ENCODE measurements at regions not wholly inside any gene's neighbourhood (a gene's known extent, or its start where the extent isn't known, plus 50 kb on each side); places are given as distances from the start of the nearest gene placed in this dataset.

DNA sequence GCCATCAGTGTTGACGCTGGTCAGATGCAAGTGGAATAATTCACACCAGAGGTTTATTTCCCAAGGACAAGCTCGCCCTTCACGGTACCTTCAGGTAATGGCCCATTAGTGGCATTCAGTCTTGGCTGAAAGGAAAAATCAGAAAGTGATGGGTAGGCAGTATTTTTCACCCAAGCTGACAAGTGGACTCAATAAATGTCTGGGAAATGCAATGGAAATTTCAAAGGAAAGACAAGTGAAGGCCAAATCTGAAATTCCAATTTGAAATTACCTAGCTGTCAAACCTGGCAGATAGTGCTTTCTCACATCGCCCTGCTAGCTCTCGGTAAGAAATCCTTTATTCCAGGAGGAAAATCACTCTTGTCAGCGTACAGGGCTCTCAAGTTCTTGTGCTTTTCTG lies 413.5 kb downstream of the OCA2 start:
- Histone ChIP-seq H3K27me3 (ENCODE audit: control insufficient read depth, insufficient read depth) (no peaks in the 10 kb centered on the region), H3K27ac (ENCODE audit: low read length) (no peak overlapping the region), H3K4me3 (ENCODE audit: low read length) (no peak overlapping the region), H3K4me1 (ENCODE audit: control insufficient read depth, insufficient read depth, low read length) (no peaks in the 10 kb centered on the region), H3K9me3 (ENCODE audit: control insufficient read depth, low read length) (no peaks in the 10 kb centered on the region)
- intact Hi-C loops (cut with DNase I), result no loop called here
- 92% methylated on average over 6 of the region's 6 CpGs for WGBS
- ATAC-seq, result no peak
- DNase-seq, result no peak

- H3K4me3 ChIP-seq (ENCODE audit: low read length), result no peak overlapping the region
- ATAC-seq, result no peak
- no peaks in the 10 kb centered on the region for H3K4me1 ChIP-seq (ENCODE audit: control insufficient read depth, insufficient read depth, low read length)
- H3K27ac ChIP-seq (ENCODE audit: low read length), result no peak overlapping the region
- no peaks in the 10 kb centered on the region for H3K27me3 ChIP-seq (ENCODE audit: control insufficient read depth, insufficient read depth)
- no peak for DNase-seq
- H3K9me3 ChIP-seq (ENCODE audit: control insufficient read depth, low read length), result no peaks in the 10 kb centered on the region
- intact Hi-C loops (cut with DNase I), result no loop called here
- WGBS, result 72% methylated on average over 3 of the region's 3 CpGs
Observed at GRCh38 chr15:27683121-27683520, 416.0 kb downstream of the OCA2 start.

GRCh38 chr15:27681038-27681437 lies 418.1 kb downstream of the OCA2 start:
- DNase-seq, result no peak
- H3K9me3 ChIP-seq (ENCODE audit: control insufficient read depth, low read length), result no peaks in the 10 kb centered on the region
- no peak overlapping the region for H3K27ac ChIP-seq (ENCODE audit: low read length)
- 87% methylated on average over 7 of the region's 8 CpGs for WGBS
- no peaks in the 10 kb centered on the region for H3K4me1 ChIP-seq (ENCODE audit: control insufficient read depth, insufficient read depth, low read length)
- ATAC-seq, result no peak
- intact Hi-C loops (cut with DNase I), result no loop called here
- no peaks in the 10 kb centered on the region for H3K27me3 ChIP-seq (ENCODE audit: control insufficient read depth, insufficient read depth)
- no peak overlapping the region for H3K4me3 ChIP-seq (ENCODE audit: low read length)

DNA sequence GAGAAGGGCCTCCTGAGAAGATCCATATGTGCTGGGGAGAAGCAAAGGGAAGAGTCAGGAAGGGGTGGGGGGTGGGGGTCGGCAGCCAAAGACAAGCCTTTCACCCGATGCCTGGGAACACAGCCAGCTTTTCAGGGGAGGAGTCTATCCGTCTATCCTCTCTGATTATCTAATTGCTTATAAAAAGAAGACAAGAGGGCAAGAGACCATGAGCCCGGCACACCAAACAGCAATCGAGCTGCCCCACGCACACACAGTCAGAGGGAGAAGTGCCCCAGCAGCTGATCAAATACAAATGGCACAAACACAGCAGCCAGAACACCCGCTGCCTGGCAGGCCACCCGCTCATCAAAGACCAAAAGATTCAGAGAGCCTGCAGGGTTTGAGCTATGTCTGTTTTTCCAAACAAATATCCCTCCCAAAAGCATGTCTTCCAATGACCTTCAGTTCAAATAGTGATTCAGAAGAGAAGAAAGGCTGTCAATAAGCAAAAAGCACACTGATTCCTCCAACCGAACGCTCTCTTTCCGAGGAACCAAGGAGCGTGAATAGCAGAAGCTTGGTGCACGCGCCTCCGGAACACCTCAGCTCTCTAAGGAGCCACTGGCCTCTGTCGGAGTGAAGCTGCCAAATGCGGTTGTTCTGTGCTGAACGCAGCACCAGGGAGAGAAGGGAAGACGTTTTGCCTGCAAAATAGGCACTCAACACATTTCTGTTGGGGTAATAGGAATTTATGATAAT lies 419.2 kb downstream of the OCA2 start:
- Histone ChIP-seq H3K4me1 (ENCODE audit: control insufficient read depth, insufficient read depth, low read length) (no peaks in the 10 kb centered on the region), H3K27me3 (ENCODE audit: control insufficient read depth, insufficient read depth) (no peaks in the 10 kb centered on the region), H3K4me3 (ENCODE audit: low read length) (no peak overlapping the region), H3K27ac (ENCODE audit: low read length) (no peak overlapping the region), H3K9me3 (ENCODE audit: control insufficient read depth, low read length) (no peaks in the 10 kb centered on the region)
- no peak for DNase-seq
- no peak for ATAC-seq
- WGBS, result 10% methylated on average over 19 of the region's 19 CpGs
- intact Hi-C loops (cut with DNase I), result no loop called here

DNA sequence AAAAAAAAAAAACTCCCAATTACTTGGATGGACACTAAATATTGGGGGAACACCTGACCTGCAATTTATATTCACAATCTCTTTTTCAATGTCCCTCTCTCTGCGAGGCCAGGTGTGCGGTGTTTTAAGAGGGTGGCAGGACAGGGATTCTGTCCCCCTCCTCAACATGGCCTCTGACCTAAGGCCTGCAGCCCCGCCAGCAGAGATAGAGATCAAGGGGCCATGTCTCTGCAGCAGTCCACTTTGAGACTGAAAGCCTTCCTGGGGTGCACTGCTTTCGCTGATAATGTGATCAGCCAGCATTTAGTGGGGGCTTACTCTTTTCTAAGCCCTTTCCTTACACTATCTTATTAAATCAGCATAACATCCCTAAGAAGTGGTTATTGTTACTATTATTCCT lies 419.9 kb downstream of the OCA2 start:
- no peak for DNase-seq

DNA sequence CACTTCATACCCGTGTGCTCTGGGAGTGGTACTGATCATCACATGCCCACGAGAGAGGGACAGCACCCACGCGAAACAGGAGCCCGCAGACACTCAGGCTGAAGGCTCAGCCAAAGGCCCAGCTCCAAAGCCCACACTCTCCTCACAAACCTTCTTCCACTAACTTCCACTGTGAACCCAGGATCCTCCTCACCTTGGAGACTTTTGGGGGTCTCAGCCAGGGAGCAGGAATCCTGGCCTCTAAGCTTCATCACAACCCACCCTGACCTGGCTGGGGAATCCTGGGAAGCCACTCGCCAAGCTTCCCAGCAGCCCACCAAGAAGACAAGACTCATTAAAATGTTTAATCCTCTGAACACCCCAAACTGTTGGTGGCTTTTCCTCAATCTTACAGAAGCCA lies 421.2 kb downstream of the OCA2 start:
- Histone ChIP-seq H3K27ac (ENCODE audit: low read length) (no peak overlapping the region), H3K4me1 (ENCODE audit: control insufficient read depth, insufficient read depth, low read length) (no peaks in the 10 kb centered on the region), H3K27me3 (ENCODE audit: control insufficient read depth, insufficient read depth) (no peaks in the 10 kb centered on the region), H3K9me3 (ENCODE audit: control insufficient read depth, low read length) (no peaks in the 10 kb centered on the region), H3K4me3 (ENCODE audit: low read length) (no peak overlapping the region)
- ATAC-seq, result no peak
- no peak for DNase-seq
- 92% methylated on average over 6 of the region's 6 CpGs for WGBS
- intact Hi-C loops (cut with DNase I), result no loop called here

More for the DNA sequence above, 419.9 kb downstream of the OCA2 start:
- Histone ChIP-seq H3K27ac (ENCODE audit: low read length) (no peak overlapping the region), H3K9me3 (ENCODE audit: control insufficient read depth, low read length) (no peaks in the 10 kb centered on the region), H3K4me1 (ENCODE audit: control insufficient read depth, insufficient read depth, low read length) (no peaks in the 10 kb centered on the region), H3K27me3 (ENCODE audit: control insufficient read depth, insufficient read depth) (no peaks in the 10 kb centered on the region), H3K4me3 (ENCODE audit: low read length) (no peak overlapping the region)
- WGBS, result 82% methylated on average over 4 of the region's 4 CpGs
- no peak for ATAC-seq
- intact Hi-C loops (cut with DNase I), result no loop called here

GRCh38 chr15:27676647-27677046 lies 422.5 kb downstream of the OCA2 start:
- no peak overlapping the region for H3K27ac ChIP-seq (ENCODE audit: low read length)
- no peak overlapping the region for H3K4me3 ChIP-seq (ENCODE audit: low read length)
- intact Hi-C loops (cut with DNase I), result no loop called here
- no peaks in the 10 kb centered on the region for H3K27me3 ChIP-seq (ENCODE audit: control insufficient read depth, insufficient read depth)
- H3K4me1 ChIP-seq (ENCODE audit: control insufficient read depth, insufficient read depth, low read length), result no peaks in the 10 kb centered on the region
- no peak for ATAC-seq
- H3K9me3 ChIP-seq (ENCODE audit: control insufficient read depth, low read length), result no peaks in the 10 kb centered on the region
- WGBS, result 95% methylated on average over 9 of the region's 9 CpGs
- no peak for DNase-seq

GRCh38 chr15:27675571-27675970 lies 423.5 kb downstream of the OCA2 start:
- H3K4me1 ChIP-seq (ENCODE audit: control insufficient read depth, insufficient read depth, low read length), result no peaks in the 10 kb centered on the region
- no peak overlapping the region for H3K4me3 ChIP-seq (ENCODE audit: low read length)
- DNase-seq (no peak), ATAC-seq (no peak)
- 78% methylated on average over 8 of the region's 8 CpGs for WGBS
- H3K27ac ChIP-seq (ENCODE audit: low read length), result no peak overlapping the region
- H3K27me3 ChIP-seq (ENCODE audit: control insufficient read depth, insufficient read depth), result no peaks in the 10 kb centered on the region
- intact Hi-C loops (cut with DNase I), result no loop called here
- no peaks in the 10 kb centered on the region for H3K9me3 ChIP-seq (ENCODE audit: control insufficient read depth, low read length)

GRCh38 chr15:27674826-27675225 lies 424.3 kb downstream of the OCA2 start:
- H3K4me3 ChIP-seq (ENCODE audit: low read length), result no peak overlapping the region
- no peaks in the 10 kb centered on the region for H3K9me3 ChIP-seq (ENCODE audit: control insufficient read depth, low read length)
- ATAC-seq (no peak), DNase-seq (no peak)
- no peaks in the 10 kb centered on the region for H3K4me1 ChIP-seq (ENCODE audit: control insufficient read depth, insufficient read depth, low read length)
- no peak overlapping the region for H3K27ac ChIP-seq (ENCODE audit: low read length)
- 81% methylated on average over 10 of the region's 10 CpGs for WGBS
- intact Hi-C loops (cut with DNase I), result no loop called here
- H3K27me3 ChIP-seq (ENCODE audit: control insufficient read depth, insufficient read depth), result no peaks in the 10 kb centered on the region

DNA sequence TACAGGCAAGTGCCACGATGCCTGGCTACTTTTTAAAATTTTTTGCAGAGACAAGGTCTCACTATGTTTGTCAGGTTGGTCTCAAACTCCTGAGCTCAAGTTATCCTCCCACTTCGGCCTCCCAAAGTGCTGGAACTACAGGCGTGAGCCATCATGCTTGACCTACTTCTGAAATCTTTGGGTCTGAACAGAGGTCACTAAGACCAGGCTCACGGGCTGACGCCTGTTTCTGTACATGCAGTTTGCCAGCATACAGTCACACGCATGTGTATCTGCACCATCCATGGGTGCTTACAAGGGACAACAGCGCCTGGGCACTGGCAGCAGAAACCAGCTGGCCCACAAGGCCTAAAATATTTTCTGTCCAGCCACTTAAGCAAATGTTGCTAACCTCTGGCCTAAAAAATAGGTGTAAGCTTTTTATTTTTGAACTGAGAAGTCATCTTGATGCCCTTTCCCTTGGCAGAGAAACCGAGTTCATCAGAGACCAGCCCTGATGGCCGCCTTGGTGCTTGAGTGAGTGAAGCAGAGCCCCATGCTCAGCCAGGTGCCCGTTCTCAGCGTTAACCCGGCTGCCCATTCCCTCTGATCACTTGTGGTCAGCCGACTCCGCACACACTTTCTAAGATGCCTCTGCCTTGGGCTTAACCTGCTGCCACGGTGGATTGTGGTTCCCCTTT lies 425.2 kb downstream of the OCA2 start:
- Histone ChIP-seq H3K4me3 (ENCODE audit: low read length) (no peak overlapping the region), H3K4me1 (ENCODE audit: control insufficient read depth, insufficient read depth, low read length) (no peaks in the 10 kb centered on the region), H3K9me3 (ENCODE audit: control insufficient read depth, low read length) (no peaks in the 10 kb centered on the region), H3K27ac (ENCODE audit: low read length) (no peak overlapping the region), H3K27me3 (ENCODE audit: control insufficient read depth, insufficient read depth) (no peaks in the 10 kb centered on the region)
- ATAC-seq, result no peak
- intact Hi-C loops (cut with DNase I), result no loop called here
- 85% methylated on average over 15 of the region's 15 CpGs for WGBS
- DNase-seq, result no peak

DNA sequence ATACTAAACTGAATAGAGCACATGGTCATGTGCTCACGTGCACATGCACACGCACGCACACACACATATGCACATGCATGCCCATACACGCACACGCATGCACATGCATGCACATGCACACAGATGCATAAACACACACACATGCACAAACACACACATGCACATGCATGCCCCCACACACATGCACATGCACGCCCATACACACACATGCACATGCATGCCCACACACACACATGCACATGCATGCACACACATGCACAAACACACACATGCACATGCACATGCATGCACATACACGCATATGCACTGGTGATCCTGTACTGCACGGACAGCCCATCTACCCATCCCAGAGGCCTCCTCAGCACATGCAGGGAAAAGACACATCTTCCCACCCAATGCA lies 426.6 kb downstream of the OCA2 start:
- H3K9me3 ChIP-seq (ENCODE audit: control insufficient read depth, low read length), result no peaks in the 10 kb centered on the region
- 83% methylated on average over 8 of the region's 8 CpGs for WGBS

More for the DNA sequence above, 426.6 kb downstream of the OCA2 start:
- ATAC-seq (no peak), DNase-seq (no peak)
- no peaks in the 10 kb centered on the region for H3K4me1 ChIP-seq (ENCODE audit: control insufficient read depth, insufficient read depth, low read length)
- H3K4me3 ChIP-seq (ENCODE audit: low read length), result no peak overlapping the region
- intact Hi-C loops (cut with DNase I), result no loop called here
- H3K27me3 ChIP-seq (ENCODE audit: control insufficient read depth, insufficient read depth), result no peaks in the 10 kb centered on the region
- no peak overlapping the region for H3K27ac ChIP-seq (ENCODE audit: low read length)
